ENCODE measurements at regions not wholly inside any gene's neighbourhood (a gene's known extent, or its start where the extent isn't known, plus 50 kb on each side); places are given as distances from the start of the nearest gene placed in this dataset.

- TF ChIP-seq CTCF (IDR thresholded peaks at IDR 0.05; ENCODE audit: insufficient read depth, missing control alignments) = no peak
- FAIRE-seq (no peak), DNase-seq (ENCODE audit: insufficient read length, low spot score) (no peak)
Measured at GRCh38 chr3:160150066-160150465, 75.2 kb upstream of the C3orf80 start.

DNA sequence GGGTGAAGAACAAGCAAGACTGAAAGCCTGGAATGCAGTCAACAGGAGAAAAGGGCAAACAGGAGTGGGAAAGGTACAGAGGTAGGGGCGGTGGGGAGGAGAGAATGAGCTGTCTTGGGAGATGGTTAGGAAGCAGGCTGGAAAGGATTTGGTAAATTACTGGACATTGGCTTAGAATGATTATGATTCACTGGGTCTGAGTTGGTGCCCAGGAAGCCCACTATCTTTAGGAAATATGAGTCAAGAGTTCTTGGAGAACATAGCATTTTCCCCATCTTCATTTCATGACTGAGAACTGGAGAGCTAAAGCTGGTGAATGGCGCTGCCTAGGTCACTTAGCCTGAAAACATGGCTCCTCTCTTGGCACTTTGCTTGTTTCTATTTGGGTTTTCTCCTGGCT lies 74.7 kb upstream of the C3orf80 start:
- FAIRE-seq (no peak), DNase-seq (ENCODE audit: insufficient read length, low spot score) (no peak)
- TF ChIP-seq CTCF (IDR thresholded peaks at IDR 0.05; ENCODE audit: insufficient read depth, missing control alignments) = no peak

DNA sequence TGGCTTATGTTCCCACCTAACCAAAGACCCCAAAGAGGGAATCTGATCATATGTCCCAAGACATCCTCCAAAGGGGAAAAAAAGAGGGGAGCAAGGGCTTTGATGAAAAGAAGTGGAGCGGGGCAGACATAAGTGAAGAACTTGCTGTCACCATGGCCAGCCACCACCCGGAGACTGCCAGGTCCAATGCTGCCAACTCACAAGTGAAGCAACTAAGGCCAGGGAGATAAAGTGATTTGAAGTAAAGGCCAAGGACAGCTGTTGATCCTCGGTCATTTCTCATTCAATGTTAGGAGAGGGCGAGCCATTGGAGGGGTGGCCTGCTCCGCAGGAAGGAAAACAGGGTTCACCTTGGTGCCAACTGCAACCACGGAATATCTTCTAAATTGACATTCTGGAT lies 72.6 kb upstream of the C3orf80 start:
- FAIRE-seq = no peak
- DNase-seq (ENCODE audit: insufficient read length, low spot score) = no peak
- no peak for TF ChIP-seq CTCF (IDR thresholded peaks at IDR 0.05; ENCODE audit: insufficient read depth, missing control alignments)

DNA sequence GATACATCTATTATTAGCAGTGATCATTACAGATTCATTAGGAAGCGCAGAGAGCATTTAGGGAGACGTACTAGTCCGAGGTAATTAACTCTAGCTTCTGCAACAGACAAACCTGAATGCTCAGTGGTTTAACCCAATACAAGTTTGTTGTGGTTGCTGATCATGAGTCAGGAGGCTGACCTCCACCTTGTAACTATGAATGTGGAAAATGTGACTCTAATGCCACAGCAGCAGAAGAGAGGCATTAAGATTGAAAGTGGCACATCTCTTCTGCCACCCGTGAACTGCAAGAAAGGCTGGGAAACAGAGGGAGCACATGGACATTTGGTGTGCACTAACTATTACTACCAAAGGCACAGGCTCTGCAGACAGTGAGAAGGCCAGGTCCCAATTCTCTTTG lies 71.2 kb upstream of the C3orf80 start:
- FAIRE-seq (no peak), DNase-seq (ENCODE audit: insufficient read length, low spot score) (no peak)
- TF ChIP-seq CTCF (IDR thresholded peaks at IDR 0.05; ENCODE audit: insufficient read depth, missing control alignments) = no peak

GRCh38 chr3:160154596-160154995 lies 70.6 kb upstream of the C3orf80 start:
- DNase-seq (ENCODE audit: insufficient read length, low spot score) (no peak), FAIRE-seq (no peak)
- no peak for TF ChIP-seq CTCF (IDR thresholded peaks at IDR 0.05; ENCODE audit: insufficient read depth, missing control alignments)

DNA sequence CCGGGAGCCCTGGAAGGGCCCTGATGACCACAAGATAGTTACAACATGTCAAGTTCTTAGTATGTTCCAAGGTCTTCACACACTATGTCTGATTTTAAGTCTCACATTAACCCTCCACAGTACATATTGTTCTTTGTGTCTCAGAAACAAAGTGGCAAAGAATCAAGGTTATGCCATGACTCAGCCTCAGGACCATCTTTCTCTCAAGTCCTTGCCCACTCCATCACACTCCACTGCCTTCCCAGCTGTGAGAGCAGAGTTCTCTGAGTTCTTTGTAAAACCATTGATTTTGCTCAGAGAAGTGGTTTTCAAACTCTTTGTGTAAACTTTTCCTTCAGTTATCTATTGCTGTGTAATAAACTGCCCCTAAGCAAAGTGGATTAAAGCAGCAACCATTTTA lies 67.9 kb upstream of the C3orf80 start:
- FAIRE-seq = no peak
- no peak for TF ChIP-seq CTCF (IDR thresholded peaks at IDR 0.05; ENCODE audit: insufficient read depth, missing control alignments)

DNA sequence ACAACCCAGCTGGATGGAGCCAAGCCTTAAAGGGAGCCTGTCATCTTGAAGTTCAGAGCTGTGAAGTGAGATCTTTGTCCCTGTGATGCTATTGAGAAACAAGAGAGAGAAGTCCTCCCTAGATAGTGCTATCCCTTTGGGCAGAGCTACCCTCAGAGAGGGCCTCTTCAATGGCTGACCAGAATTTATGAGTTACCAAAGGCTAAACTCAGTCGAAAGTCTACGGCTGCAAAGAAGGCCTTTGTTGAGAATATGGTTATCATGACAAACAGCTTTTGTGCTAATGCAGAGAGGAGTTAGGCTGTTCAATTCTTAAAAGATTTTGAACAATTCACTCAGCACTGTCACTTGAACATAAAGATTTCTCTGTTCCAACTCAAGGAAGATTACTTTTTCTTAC lies 65.9 kb upstream of the C3orf80 start:
- DNase-seq (ENCODE audit: insufficient read length, low spot score) (no peak), FAIRE-seq (no peak)
- TF ChIP-seq CTCF (IDR thresholded peaks at IDR 0.05; ENCODE audit: insufficient read depth, missing control alignments) = no peak

More for the DNA sequence above, 67.9 kb upstream of the C3orf80 start:
- no peak for DNase-seq (ENCODE audit: insufficient read length, low spot score)
